ENCODE measurements at regions not wholly inside any gene's neighbourhood (a gene's known extent, or its start where the extent isn't known, plus 50 kb on each side); places are given as distances from the start of the nearest gene placed in this dataset.

- TF ChIP-seq FOXM1 (IDR thresholded peaks at IDR 0.05; ENCODE audit: borderline replicate concordance, low read depth) (no peak), TCF12 (IDR thresholded peaks at IDR 0.05; ENCODE audit: low read depth) (no peak), EP300 (IDR thresholded peaks at IDR 0.05; ENCODE audit: borderline replicate concordance) (no peak), CEBPB (IDR thresholded peaks at IDR 0.05) (no peak), MAX (IDR thresholded peaks at IDR 0.05) (no peak), CREB1 (IDR thresholded peaks at IDR 0.05; ENCODE audit: low read depth) (no peak), TEAD4 (IDR thresholded peaks at IDR 0.05) (no peak), ZBTB7A (IDR thresholded peaks at IDR 0.05; ENCODE audit: low read depth) (no peak), TAF1 (IDR thresholded peaks at IDR 0.05; ENCODE audit: low read depth) (no peak), EGR1 (IDR thresholded peaks at IDR 0.05) (no peak), YY1 (IDR thresholded peaks at IDR 0.05; ENCODE audit: low read depth) (no peak), RAD21 (IDR thresholded peaks at IDR 0.05; ENCODE audit: low read depth) (no peak), REST (IDR thresholded peaks at IDR 0.05; ENCODE audit: low read depth) (no peak), NFIC (IDR thresholded peaks at IDR 0.05) (no peak), USF1 (IDR thresholded peaks at IDR 0.05) (no peak)
These were observed 82.0 kb downstream of the MRPL46 start for GRCh38 chr15:88385078-88385700.

GRCh38 chr15:88383354-88383753, 83.8 kb downstream of the MRPL46 start:
- TF ChIP-seq CREB1 (IDR thresholded peaks at IDR 0.05; ENCODE audit: low read depth) (no peak), TAF1 (IDR thresholded peaks at IDR 0.05; ENCODE audit: low read depth) (no peak), YY1 (IDR thresholded peaks at IDR 0.05; ENCODE audit: low read depth) (no peak), FOXM1 (IDR thresholded peaks at IDR 0.05; ENCODE audit: borderline replicate concordance, low read depth) (no peak), TEAD4 (IDR thresholded peaks at IDR 0.05) (no peak), EGR1 (IDR thresholded peaks at IDR 0.05) (no peak), TCF12 (IDR thresholded peaks at IDR 0.05; ENCODE audit: low read depth) (no peak), USF1 (IDR thresholded peaks at IDR 0.05) (no peak), EP300 (IDR thresholded peaks at IDR 0.05; ENCODE audit: borderline replicate concordance) (no peak), REST (IDR thresholded peaks at IDR 0.05; ENCODE audit: low read depth) (no peak), RAD21 (IDR thresholded peaks at IDR 0.05; ENCODE audit: low read depth) (no peak), MAX (IDR thresholded peaks at IDR 0.05) (no peak), NFIC (IDR thresholded peaks at IDR 0.05) (no peak), ZBTB7A (IDR thresholded peaks at IDR 0.05; ENCODE audit: low read depth) (no peak), CEBPB (IDR thresholded peaks at IDR 0.05) (no peak)

- TF ChIP-seq RAD21 (IDR thresholded peaks at IDR 0.05; ENCODE audit: low read depth) (no peak), FOXM1 (IDR thresholded peaks at IDR 0.05; ENCODE audit: borderline replicate concordance, low read depth) (no peak), USF1 (IDR thresholded peaks at IDR 0.05) (no peak), NFIC (IDR thresholded peaks at IDR 0.05) (no peak), TEAD4 (IDR thresholded peaks at IDR 0.05) (no peak), YY1 (IDR thresholded peaks at IDR 0.05; ENCODE audit: low read depth) (no peak), TCF12 (IDR thresholded peaks at IDR 0.05; ENCODE audit: low read depth) (no peak), TAF1 (IDR thresholded peaks at IDR 0.05; ENCODE audit: low read depth) (no peak), REST (IDR thresholded peaks at IDR 0.05; ENCODE audit: low read depth) (no peak), CEBPB (IDR thresholded peaks at IDR 0.05) (no peak), EP300 (IDR thresholded peaks at IDR 0.05; ENCODE audit: borderline replicate concordance) (no peak), EGR1 (IDR thresholded peaks at IDR 0.05) (no peak)
These were observed 84.7 kb downstream of the MRPL46 start for GRCh38 chr15:88382482-88382983.

Data from Ishikawa (cell line).